Lower lobe of right lung (tissue), 2 donors: ENCODE measurements at regions not wholly inside any gene's neighbourhood (a gene's known extent, or its start where the extent isn't known, plus 50 kb on each side); places are given as distances from the start of the nearest gene placed in this dataset.

Experiments used
- ATAC-seq, 2 donors: fragments of 200-7000 bp; cut with Tn5 transposase; one replicate each; pipeline ENCODE4 v1.9.1; 2020 to 2022; ENCODE audit warnings: mild to moderate bottlenecking in 2 of 2, moderate library complexity in 2 of 2
- DNase-seq: peaks from one replicate; pipeline ENCODE4 v3.0.0-alpha.2; 2020
- H3K27ac ChIP-seq: fragments of 200-600 bp; one replicate; pipeline ENCODE4 v1.8.0; 2022
- H3K27me3 ChIP-seq: fragments of 200-600 bp; one replicate; pipeline ENCODE4 v1.8.0; 2022; ENCODE audit warnings: low read depth
- H3K36me3 ChIP-seq: fragments of 200-600 bp; one replicate; pipeline ENCODE4 v1.8.0; 2022; ENCODE audit warnings: mild to moderate bottlenecking
- H3K4me1 ChIP-seq: fragments of 200-600 bp; one replicate; pipeline ENCODE4 v1.8.0; 2022
- H3K4me3 ChIP-seq: fragments of 200-600 bp; one replicate; pipeline ENCODE4 v1.8.0; 2022; ENCODE audit warnings: mild to moderate bottlenecking
- H3K9me3 ChIP-seq: fragments of 200-600 bp; one replicate; pipeline ENCODE4 v1.8.0; 2022
- CTCF ChIP-seq: fragments of 200-600 bp; IDR thresholded peaks from one replicate; pipeline ENCODE4 v1.8.0; 2022; ENCODE audit warnings: antibody characterized with exemption, mild to moderate bottlenecking
- intact Hi-C: fragments of 100-400 bp; cut with DNase I; formaldehyde crosslinking; loops from one replicate; pipeline ENCODE4 v1.11.0; 2022
- donor health status: DM: no; HTN: yes; CAD: no; lungs with severe emphysema.

DNA sequence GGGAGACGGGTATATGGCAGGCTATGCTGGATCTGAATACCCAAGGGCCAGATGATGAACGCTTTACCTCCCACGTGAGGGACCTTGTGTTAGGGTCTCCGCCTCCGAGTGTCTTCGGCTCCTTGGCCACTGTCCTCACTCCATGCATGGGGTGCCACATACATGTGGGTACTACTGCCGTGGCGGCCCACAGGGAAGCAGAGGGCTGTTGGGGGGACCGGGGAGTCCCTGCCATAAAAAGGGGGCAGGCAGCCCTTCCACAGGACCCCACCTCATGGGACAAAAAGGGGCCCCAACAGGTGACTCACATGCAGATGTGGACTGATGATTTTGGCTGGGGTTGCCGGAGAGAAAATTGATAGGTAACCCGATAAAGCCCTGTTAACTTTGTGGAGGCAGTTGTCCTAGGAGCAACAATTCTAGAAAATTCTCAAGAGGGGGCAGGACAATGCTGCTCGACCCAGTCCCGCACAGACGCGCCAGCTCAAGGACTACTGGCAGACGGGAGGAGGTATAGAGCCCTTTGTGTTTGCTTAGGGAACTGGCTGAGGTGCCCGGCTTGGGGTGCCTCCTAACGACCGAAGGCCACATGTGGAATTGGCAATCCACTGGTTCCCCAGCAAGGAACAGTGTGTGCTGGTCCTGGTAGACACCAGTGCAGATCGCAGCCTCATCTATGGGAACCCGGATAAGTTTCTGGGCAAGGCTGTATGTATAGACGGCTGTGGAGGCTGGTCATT, 695.7 kb upstream of the AGA start:
- ATAC-seq (peak in 1 of 2 donors; percentile 25), DNase-seq (no peak)
- Histone ChIP-seq H3K27me3 (no peaks in the 10 kb centered on the region), H3K4me3 (no peak overlapping the region), H3K27ac (no peak overlapping the region), H3K9me3 (no peaks in the 10 kb centered on the region), H3K36me3 (no peaks in the 10 kb centered on the region), H3K4me1 (no peaks in the 10 kb centered on the region)
- intact Hi-C loops = no loop called here
- TF ChIP-seq CTCF = no peak

- Histone ChIP-seq H3K27me3 (no peaks in the 10 kb centered on the region), H3K4me1 (no peaks in the 10 kb centered on the region), H3K36me3 (no peaks in the 10 kb centered on the region), H3K27ac (no peak overlapping the region), H3K9me3 (no peaks in the 10 kb centered on the region), H3K4me3 (no peak overlapping the region)
- no peak for TF ChIP-seq CTCF
- ATAC-seq = no peak
- intact Hi-C loops = no loop called here
- no peak for DNase-seq
These were observed 696.3 kb upstream of the AGA start for GRCh38 chr4:178138491-178138890.

- Histone ChIP-seq H3K4me3 (no peak overlapping the region), H3K36me3 (no peaks in the 10 kb centered on the region), H3K27me3 (no peaks in the 10 kb centered on the region), H3K4me1 (no peaks in the 10 kb centered on the region), H3K27ac (no peak overlapping the region), H3K9me3 (no peaks in the 10 kb centered on the region)
- DNase-seq (no peak), ATAC-seq (no peak)
- TF ChIP-seq CTCF = no peak
- intact Hi-C loops = no loop called here
These were observed 698.2 kb upstream of the AGA start for GRCh38 chr4:178140326-178140915.

DNA sequence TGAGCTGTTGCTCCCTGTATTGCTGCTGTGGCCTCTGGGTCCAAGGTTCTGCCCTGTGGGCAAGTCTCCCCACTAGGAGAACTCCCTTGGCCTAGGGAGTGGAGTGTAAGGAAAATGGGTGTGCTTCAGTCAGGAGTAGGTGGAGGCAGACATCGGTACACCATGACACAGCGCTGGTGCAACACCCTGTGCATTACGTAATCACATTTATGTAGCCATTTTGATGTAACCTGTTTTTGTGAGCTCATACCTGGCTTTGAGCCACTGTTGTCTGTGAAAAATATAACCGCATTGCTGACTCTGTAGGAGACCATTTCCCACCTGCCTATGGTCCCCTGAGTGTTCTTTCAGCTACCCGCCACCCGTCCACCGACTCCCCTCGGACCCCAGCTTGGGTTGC, 700.5 kb upstream of the AGA start:
- no peaks in the 10 kb centered on the region for H3K27me3 ChIP-seq
- H3K4me3 ChIP-seq = no peak overlapping the region
- no peak overlapping the region for H3K27ac ChIP-seq
- TF ChIP-seq CTCF = no peak
- no peaks in the 10 kb centered on the region for H3K4me1 ChIP-seq
- H3K9me3 ChIP-seq = no peaks in the 10 kb centered on the region
- ATAC-seq (no peak), DNase-seq (no peak)
- intact Hi-C loops = no loop called here
- no peaks in the 10 kb centered on the region for H3K36me3 ChIP-seq

GRCh38 chr4:178148106-178148505, 705.9 kb upstream of the AGA start:
- no peak overlapping the region for H3K4me3 ChIP-seq
- intact Hi-C loops = no loop called here
- DNase-seq (no peak), ATAC-seq (no peak)
- no peaks in the 10 kb centered on the region for H3K27me3 ChIP-seq
- no peaks in the 10 kb centered on the region for H3K4me1 ChIP-seq
- no peak for TF ChIP-seq CTCF
- H3K36me3 ChIP-seq = no peaks in the 10 kb centered on the region
- no peaks in the 10 kb centered on the region for H3K9me3 ChIP-seq
- no peak overlapping the region for H3K27ac ChIP-seq
